Upper lobe of left lung (tissue), 6 donors: ENCODE measurements at regions not wholly inside any gene's neighbourhood (a gene's known extent, or its start where the extent isn't known, plus 50 kb on each side); places are given as distances from the start of the nearest gene placed in this dataset.

Experiments
- ATAC-seq, 2 donors: fragments of 200-7000 bp; cut with Tn5 transposase; one replicate each; pipeline ENCODE4 v1.9.1; 2022; ENCODE audit warnings: mild to moderate bottlenecking in 2 of 2, moderate library complexity in 2 of 2; ENCODE audit not compliant: low FRiP score in 2 of 2
- DNase-seq, 2 donors: peaks; one replicate each; pipeline ENCODE4 v3.0.0-alpha.2; 2019 to 2020
- H3K27ac ChIP-seq, 4 donors: fragments of 200-600 bp; sonication (generic); one replicate each; pipeline ENCODE4 v1.5.1; 2016 to 2019
- H3K27me3 ChIP-seq, 4 donors: fragments of 200-600 bp; sonication (generic); one replicate each; pipeline ENCODE4 v1.5.1; 2017 to 2019
- H3K36me3 ChIP-seq, 4 donors: fragments of 200-600 bp; sonication (generic); one replicate each; pipeline ENCODE4 v1.5.1; 2016 to 2019
- H3K4me1 ChIP-seq, 4 donors: fragments of 200-600 bp; sonication (generic); one replicate each; pipeline ENCODE4 v1.5.1; 2018 to 2019
- H3K4me3 ChIP-seq, 4 donors: fragments of 200-600 bp; sonication (generic); one replicate each; pipeline ENCODE4 v1.5.1; 2017 to 2019; ENCODE audit warnings: mild to moderate bottlenecking in 2 of 4, moderate library complexity in 1 of 4
- H3K9me3 ChIP-seq, 4 donors: fragments of 200-600 bp; sonication (generic); one replicate each; pipeline ENCODE4 v1.5.1; 2018 to 2019
- CTCF ChIP-seq, 6 experiments: fragments of 450-650 bp in 4 of 6; fragments of 200-600 bp in 2 of 6; sonication (generic) in 2 of 6; IDR thresholded peaks; one replicate each; pipeline ENCODE4 v1.5.1; 2016 to 2019; ENCODE audit warnings: antibody characterized with exemption in 6 of 6
- EP300 ChIP-seq, 4 donors: sonication (generic); formaldehyde crosslinking; IDR thresholded peaks; one replicate each; pipeline ENCODE4 v1.5.1; 2017; ENCODE audit warnings: antibody characterized with exemption in 4 of 4, control low read depth in 2 of 4
- POLR2A ChIP-seq, 4 donors: fragments of 450-650 bp; IDR thresholded peaks; one replicate each; pipeline ENCODE4 v1.5.1; 2016 to 2017; ENCODE audit warnings: antibody characterized with exemption in 4 of 4, mild to moderate bottlenecking in 2 of 4
- POLR2AphosphoS5 ChIP-seq, 2 donors: sonication (generic); formaldehyde crosslinking; IDR thresholded peaks; one replicate each; pipeline ENCODE4 v1.5.1; 2017; ENCODE audit warnings: antibody characterized with exemption in 2 of 2
- WGBS, 2 donors: methylation state at CpG; one replicate each; pipeline ENCODE4 v1.1.5; 2017 to 2018; 5-methylcytosine and 5-hydroxymethylcytosine counted together
- donor health status: DM: no; HTN: no; CAD: no; lungs with moderate emphysema.
- donor health status: DM: no; HTN: yes; CAD: no; lungs with severe emphysema.

DNA sequence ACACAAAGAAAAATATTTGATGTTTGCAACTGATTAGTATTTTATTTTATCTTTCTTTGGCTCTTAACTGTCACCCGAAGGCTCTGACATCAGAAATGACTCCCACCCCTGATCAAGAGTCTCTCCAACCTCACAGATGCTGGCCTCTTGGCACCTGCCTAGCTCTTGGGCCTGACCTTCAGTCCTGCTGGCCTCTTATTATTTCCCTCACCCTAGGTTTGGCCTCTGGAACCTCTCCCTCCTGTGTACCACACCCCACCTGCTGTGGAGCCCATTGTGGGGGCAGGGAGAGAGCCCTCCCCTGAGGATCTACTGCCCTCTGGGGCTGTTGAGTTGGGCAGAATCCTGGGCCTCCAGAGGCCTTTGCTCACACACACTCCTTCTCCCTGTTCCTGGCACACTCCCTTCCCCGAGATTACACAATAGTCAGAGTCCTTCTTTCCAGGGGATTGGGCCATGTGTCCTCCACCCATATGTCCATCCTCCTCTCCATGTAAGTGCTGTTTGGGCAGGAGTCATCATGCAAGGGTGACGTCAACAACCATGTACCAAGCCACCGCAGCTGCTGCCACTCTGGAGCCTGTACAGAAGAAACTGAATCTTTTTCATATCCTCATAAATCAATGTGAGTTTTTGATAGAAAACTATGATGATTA, 124.3 kb downstream of the RASSF9 start:
- Histone ChIP-seq H3K27ac (peak overlapping the region in 3 of 4 donors; percentile 22 to 58 (median 48)), H3K9me3 (no peaks in the 10 kb centered on the region), H3K4me3 (no peak overlapping the region), H3K27me3 (no peaks in the 10 kb centered on the region), H3K4me1 (no peaks in the 10 kb centered on the region), H3K36me3 (no peaks in the 10 kb centered on the region)
- DNase-seq (no peak), ATAC-seq (peak; percentile 77 to 84)
- 77 to 79% methylated on average over 4 of the region's 4 CpGs for WGBS, 2 donors
- peak in 1 of 2 donors; percentile 53 for TF ChIP-seq POLR2AphosphoS5 (IDR thresholded peaks at IDR 0.05)
- TF ChIP-seq CTCF (IDR thresholded peaks at IDR 0.05), result no peak

- Histone ChIP-seq H3K4me3 (no peak overlapping the region), H3K36me3 (no peaks in the 10 kb centered on the region), H3K9me3 (no peaks in the 10 kb centered on the region), H3K27ac (no peak overlapping the region), H3K4me1 (no peaks in the 10 kb centered on the region), H3K27me3 (no peaks in the 10 kb centered on the region)
- WGBS, 2 donors, result 36 to 42% methylated on average over 4 of the region's 4 CpGs
- ATAC-seq, result peak in 1 of 2 donors; percentile 82
- DNase-seq, result no peak
- TF ChIP-seq EP300 (IDR thresholded peaks at IDR 0.05) (no peak), POLR2AphosphoS5 (IDR thresholded peaks at IDR 0.05) (no peak), CTCF (IDR thresholded peaks at IDR 0.05) (no peak), POLR2A (IDR thresholded peaks at IDR 0.05) (no peak)
These were observed 122.8 kb downstream of the RASSF9 start for GRCh38 chr12:85713373-85713772.

DNA sequence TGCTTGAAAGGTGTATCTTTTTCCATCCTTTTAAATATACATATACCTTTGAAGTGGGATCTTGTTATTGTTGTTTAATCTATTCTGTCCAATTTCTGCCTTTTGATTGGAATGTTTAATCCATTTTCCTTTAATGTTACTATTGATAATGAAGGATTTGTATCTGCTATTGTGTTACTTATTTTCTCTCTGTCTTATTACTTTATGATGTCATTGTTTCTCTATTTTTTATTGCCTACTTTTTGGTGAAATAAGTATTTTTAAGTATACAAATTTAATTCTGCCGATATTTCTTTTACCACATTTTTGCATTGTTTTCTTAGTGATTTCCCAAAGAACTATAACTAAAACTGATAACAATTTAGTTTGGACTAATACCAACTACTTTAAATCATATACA, 121.8 kb downstream of the RASSF9 start:
- DNase-seq, result no peak
- no peaks in the 10 kb centered on the region for H3K4me1 ChIP-seq
- no peaks in the 10 kb centered on the region for H3K36me3 ChIP-seq
- no peak for TF ChIP-seq EP300 (IDR thresholded peaks at IDR 0.05)
- TF ChIP-seq CTCF (IDR thresholded peaks at IDR 0.05), result no peak
- TF ChIP-seq POLR2AphosphoS5 (IDR thresholded peaks at IDR 0.05), result no peak
- no peak for TF ChIP-seq POLR2A (IDR thresholded peaks at IDR 0.05)
- H3K27me3 ChIP-seq, result no peaks in the 10 kb centered on the region
- 94 to 97% methylated on average over 1 of the region's 1 CpG for WGBS, 2 donors
- H3K4me3 ChIP-seq, result no peak overlapping the region
- no peak for ATAC-seq
- no peaks in the 10 kb centered on the region for H3K9me3 ChIP-seq
- no peak overlapping the region for H3K27ac ChIP-seq

GRCh38 chr12:85720308-85721033, 115.7 kb downstream of the RASSF9 start:
- ATAC-seq, result no peak
- 63 to 79% methylated on average over 1 of the region's 1 CpG for WGBS, 2 donors

More at GRCh38 chr12:85720308-85721033, 115.7 kb downstream of the RASSF9 start:
- Histone ChIP-seq H3K4me3 (no peak overlapping the region), H3K9me3 (no peaks in the 10 kb centered on the region), H3K36me3 (no peaks in the 10 kb centered on the region), H3K27ac (no peak overlapping the region), H3K27me3 (no peaks in the 10 kb centered on the region), H3K4me1 (no peaks in the 10 kb centered on the region)
- no peak for TF ChIP-seq POLR2A (IDR thresholded peaks at IDR 0.05)
- TF ChIP-seq CTCF (IDR thresholded peaks at IDR 0.05), result no peak
- TF ChIP-seq POLR2AphosphoS5 (IDR thresholded peaks at IDR 0.05), result no peak
- no peak for TF ChIP-seq EP300 (IDR thresholded peaks at IDR 0.05)
- no peak for DNase-seq
